Dermis blood vessel endothelial cell (primary cell): ENCODE measurements at regions not wholly inside any gene's neighbourhood (a gene's known extent, or its start where the extent isn't known, plus 50 kb on each side); places are given as distances from the start of the nearest gene placed in this dataset.

Experiments
- DNase-seq: peaks from one replicate; pipeline ENCODE4 v3.0.0; 2010

GRCh38 chr7:22561895-22562593 is 62.1 kb upstream of the STEAP1B start:
- DNase-seq: peak; percentile 53

DNA sequence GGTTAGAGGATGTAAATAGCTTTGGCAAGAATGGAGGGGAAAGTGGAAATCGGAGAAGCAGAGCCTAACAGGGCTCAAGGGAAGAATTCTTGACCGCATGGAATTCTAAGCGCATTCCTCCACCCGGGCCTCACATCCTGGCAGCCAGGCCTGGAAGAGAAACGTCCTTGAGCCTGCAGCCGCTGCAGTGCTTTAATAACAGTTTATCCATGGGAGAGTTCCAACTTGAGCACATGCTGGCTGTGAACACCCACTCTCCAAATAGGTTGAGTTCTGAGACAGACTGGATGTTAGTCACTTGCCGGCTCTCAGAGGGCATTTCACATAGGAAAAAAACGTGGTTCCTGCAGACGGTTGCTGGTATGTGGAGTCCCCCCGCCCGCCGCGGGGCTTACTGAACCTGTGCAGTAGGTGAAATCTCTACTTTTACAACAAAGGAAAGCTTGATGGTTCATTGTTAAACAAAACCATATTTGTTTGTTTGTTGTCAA is 61.4 kb upstream of the STEAP1B start:
- peak; percentile 98 for DNase-seq

- DNase-seq: peak; percentile 92
Observed at GRCh38 chr7:22559829-22560489, 60.0 kb upstream of the STEAP1B start.

GRCh38 chr7:22557167-22557566 is 57.2 kb upstream of the STEAP1B start:
- DNase-seq: no peak

GRCh38 chr7:22555476-22555875 is 55.5 kb upstream of the STEAP1B start:
- no peak for DNase-seq

- no peak for DNase-seq
Observed at GRCh38 chr7:22554184-22554583, 54.2 kb upstream of the STEAP1B start.

DNA sequence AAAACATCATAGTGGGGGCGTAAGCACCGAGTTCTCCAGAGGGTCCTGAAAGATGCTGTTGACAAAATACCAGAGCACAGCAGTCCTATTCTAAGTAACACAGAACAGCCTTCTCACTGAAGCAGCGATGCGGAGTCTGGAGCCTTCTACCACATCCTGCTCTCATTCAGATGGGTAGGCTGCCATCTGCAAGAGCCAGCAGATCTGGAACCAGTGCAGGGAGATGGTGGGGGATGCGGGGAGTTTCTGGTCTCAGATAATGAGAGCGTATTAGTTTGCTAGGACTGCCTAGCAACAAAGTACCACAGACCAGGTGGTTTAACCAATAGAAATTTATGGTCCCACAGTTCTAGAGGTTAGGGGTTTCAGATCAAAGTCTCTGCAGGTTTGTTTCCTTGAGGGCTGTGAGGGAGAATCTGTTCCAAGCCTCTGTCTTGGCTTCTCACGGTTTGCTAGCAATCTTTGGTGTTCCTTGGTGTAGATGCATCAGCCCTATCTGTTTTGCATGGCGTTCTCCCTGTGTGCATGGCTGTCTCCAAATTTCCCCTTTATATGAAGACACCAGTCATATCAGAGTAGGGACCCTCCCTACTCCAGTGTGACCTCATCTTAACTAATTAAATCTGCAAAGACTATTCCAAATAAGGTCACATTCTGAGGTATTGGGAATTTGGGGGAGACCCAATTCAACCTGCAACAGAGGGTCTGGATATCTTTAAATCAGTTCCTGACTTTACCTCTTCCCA is 52.0 kb upstream of the STEAP1B start:
- no peak for DNase-seq

GRCh38 chr7:22550514-22551030 is 50.6 kb upstream of the STEAP1B start:
- no peak for DNase-seq

DNA sequence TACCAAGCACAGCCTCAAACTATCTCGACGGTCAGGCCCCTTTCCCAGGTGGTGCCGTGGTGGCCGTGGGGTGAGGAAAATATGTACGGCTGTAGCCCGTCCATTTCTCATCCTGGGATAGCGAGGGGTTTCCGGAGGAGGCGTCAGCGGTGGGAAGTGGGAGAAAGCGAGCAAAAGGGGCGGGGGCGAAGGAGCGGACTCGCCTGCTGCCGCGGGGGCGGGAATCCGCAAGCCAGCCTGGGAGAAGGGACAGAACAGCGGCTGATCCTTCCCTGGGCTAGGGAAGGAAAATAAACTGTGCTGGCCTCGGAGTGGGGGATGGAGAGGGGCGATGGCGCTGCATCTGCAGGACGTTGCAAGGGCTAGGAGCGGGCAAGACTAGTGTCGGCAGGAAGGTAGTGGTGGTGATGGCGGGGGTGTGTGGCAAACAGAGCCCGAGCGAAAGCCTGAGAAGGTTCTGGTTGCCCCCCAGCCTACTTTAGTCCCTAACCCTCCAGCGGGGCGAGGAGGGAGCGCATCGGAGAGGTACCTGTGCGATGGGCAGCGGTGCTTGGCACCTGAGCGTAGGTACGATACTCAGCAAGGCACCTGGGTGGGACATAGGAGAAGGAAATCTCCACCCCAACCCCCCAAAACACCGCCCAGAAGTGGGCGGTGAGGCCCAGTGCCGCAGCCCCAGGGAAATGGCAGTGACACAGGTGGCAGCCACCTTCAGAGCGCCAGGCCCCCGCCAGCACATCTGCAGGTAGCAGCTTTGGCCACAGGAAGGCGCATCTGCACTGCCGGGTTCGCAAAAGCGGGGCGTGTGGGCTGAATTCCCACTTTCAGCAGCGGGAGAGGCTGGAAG is 49.9 kb upstream of the STEAP1B start:
- peak; percentile 39 for DNase-seq
